ENCODE measurements at regions not wholly inside any gene's neighbourhood (a gene's known extent, or its start where the extent isn't known, plus 50 kb on each side); places are given as distances from the start of the nearest gene placed in this dataset.

DNA sequence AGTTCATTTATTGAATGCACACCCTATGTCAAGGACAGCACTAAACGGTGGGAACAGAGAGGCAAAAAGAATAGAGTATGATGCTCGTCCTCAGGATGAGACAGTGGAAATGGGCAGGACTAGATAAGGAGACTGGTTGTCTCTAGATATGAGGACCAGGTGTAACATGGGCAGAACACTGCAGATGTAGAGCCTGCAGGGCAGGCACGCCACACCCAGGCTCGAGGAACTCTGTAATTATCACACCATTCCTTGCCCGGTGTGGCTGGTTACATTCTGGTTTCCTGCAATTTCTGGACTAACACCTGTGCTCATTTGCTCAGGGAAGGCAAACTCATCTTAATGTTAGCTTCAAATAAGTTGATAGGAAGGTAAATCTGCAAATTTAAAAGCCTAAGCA lies 334.4 kb downstream of the DHX15 start:
- TF ChIP-seq JUND (IDR thresholded peaks at IDR 0.05) (no peak), EGR1 (IDR thresholded peaks at IDR 0.05; ENCODE audit: low read depth in 2 of 2) (no peak), TAF1 (conservative IDR thresholded peaks at IDR 0.05) (no peak), GABPA (IDR thresholded peaks at IDR 0.05 in 1 of 2, conservative IDR thresholded peaks at IDR 0.05 in 1 of 2) (no peak)
- TF ChIP-seq, protein P1, sequence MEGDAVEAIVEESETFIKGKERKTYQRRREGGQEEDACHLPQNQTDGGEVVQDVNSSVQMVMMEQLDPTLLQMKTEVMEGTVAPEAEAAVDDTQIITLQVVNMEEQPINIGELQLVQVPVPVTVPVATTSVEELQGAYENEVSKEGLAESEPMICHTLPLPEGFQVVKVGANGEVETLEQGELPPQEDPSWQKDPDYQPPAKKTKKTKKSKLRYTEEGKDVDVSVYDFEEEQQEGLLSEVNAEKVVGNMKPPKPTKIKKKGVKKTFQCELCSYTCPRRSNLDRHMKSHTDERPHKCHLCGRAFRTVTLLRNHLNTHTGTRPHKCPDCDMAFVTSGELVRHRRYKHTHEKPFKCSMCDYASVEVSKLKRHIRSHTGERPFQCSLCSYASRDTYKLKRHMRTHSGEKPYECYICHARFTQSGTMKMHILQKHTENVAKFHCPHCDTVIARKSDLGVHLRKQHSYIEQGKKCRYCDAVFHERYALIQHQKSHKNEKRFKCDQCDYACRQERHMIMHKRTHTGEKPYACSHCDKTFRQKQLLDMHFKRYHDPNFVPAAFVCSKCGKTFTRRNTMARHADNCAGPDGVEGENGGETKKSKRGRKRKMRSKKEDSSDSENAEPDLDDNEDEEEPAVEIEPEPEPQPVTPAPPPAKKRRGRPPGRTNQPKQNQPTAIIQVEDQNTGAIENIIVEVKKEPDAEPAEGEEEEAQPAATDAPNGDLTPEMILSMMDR (IDR thresholded peaks at IDR 0.05; ENCODE audit: low read depth, low read length, missing input control) = no peak
- TF ChIP-seq, protein P2, sequence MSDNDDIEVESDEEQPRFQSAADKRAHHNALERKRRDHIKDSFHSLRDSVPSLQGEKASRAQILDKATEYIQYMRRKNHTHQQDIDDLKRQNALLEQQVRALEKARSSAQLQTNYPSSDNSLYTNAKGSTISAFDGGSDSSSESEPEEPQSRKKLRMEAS (IDR thresholded peaks at IDR 0.05) = no peak
- TF ChIP-seq, protein P3, sequence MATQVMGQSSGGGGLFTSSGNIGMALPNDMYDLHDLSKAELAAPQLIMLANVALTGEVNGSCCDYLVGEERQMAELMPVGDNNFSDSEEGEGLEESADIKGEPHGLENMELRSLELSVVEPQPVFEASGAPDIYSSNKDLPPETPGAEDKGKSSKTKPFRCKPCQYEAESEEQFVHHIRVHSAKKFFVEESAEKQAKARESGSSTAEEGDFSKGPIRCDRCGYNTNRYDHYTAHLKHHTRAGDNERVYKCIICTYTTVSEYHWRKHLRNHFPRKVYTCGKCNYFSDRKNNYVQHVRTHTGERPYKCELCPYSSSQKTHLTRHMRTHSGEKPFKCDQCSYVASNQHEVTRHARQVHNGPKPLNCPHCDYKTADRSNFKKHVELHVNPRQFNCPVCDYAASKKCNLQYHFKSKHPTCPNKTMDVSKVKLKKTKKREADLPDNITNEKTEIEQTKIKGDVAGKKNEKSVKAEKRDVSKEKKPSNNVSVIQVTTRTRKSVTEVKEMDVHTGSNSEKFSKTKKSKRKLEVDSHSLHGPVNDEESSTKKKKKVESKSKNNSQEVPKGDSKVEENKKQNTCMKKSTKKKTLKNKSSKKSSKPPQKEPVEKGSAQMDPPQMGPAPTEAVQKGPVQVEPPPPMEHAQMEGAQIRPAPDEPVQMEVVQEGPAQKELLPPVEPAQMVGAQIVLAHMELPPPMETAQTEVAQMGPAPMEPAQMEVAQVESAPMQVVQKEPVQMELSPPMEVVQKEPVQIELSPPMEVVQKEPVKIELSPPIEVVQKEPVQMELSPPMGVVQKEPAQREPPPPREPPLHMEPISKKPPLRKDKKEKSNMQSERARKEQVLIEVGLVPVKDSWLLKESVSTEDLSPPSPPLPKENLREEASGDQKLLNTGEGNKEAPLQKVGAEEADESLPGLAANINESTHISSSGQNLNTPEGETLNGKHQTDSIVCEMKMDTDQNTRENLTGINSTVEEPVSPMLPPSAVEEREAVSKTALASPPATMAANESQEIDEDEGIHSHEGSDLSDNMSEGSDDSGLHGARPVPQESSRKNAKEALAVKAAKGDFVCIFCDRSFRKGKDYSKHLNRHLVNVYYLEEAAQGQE (IDR thresholded peaks at IDR 0.05) = no peak
- TF ChIP-seq, protein P4, sequence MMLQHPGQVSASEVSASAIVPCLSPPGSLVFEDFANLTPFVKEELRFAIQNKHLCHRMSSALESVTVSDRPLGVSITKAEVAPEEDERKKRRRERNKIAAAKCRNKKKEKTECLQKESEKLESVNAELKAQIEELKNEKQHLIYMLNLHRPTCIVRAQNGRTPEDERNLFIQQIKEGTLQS (IDR thresholded peaks at IDR 0.05) = no peak
